ENCODE measurements at regions not wholly inside any gene's neighbourhood (a gene's known extent, or its start where the extent isn't known, plus 50 kb on each side); places are given as distances from the start of the nearest gene placed in this dataset.

DNA sequence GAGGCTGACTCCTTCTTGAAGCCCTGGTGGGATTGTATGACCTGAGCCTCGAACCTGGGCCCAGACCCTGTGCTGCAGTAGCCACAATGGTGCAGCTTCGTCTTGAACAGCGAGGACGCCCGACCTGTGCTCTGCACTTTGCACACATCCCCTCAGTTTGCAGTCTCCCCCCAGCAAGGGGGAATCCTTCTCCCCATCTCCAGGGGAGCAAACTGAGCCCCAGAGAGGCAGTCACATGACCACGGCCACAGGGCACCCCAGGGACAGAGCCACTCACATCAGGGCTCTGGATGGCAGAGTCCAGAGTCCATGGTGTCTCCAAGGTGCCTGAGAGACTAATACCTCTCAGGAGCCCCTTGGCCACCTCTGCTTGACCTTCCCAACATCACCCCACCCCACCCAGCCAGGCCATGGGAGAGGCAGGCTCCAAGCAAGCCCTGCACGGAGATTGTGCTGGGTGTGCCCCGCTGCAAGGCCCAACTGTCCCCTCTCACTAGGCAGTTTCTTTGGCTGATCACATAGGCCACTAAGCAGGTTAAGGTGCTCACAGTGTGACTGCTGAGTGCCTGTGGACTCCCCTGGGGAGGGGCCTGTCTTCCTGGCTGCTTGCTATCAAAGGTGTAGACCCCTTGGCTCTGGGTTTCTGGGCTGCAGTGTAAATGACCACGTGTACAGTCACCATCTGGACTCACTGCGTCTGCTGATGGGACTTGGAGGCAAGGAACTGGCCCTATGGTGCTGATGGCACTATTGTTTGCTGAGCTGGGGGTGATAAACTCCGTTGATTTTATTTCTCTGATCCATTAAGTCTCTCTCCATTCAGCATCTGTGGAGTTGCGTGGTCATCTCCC lies 398.1 kb downstream of the MATN1 start:
- DNase-seq: no peak

DNA sequence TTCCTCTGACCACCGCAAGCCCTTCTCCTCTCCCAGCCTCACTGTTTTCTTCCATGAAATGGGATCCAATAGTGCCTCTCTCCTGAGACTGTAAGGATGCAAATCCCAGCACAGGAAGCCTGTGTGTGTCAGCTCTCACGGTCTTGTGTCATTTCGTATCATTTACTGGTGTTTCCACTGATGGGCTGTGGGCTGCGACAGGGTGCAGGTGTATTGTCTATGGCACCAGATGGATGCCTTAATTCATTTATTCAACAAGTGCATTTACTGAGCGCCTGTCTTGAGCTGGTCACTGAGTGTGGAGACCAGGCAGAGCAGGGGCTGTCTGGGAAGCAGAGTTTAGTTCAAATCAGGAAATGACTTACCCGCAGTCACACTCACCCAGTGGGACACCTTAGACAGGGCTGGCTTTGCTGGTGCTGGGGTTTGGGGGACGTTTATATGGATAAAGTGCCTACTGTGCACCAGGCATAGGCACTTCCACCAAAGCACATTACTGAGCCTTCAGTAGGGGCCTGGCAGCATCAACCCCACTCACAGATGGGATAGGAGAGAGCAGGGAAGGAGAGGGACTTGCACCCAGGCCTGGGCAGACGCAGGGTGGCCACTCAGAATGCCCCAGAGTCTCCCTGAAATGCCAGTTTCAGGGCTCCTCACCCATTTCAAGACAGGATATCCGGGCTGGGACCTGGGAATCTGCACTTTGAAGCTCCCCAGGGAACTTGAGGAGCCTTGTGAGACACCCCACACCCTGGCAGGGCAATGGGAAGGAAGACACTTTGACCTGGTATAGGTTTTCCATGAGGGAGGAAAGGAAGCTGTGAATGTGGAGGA lies 398.9 kb downstream of the MATN1 start:
- no peak for DNase-seq

DNA sequence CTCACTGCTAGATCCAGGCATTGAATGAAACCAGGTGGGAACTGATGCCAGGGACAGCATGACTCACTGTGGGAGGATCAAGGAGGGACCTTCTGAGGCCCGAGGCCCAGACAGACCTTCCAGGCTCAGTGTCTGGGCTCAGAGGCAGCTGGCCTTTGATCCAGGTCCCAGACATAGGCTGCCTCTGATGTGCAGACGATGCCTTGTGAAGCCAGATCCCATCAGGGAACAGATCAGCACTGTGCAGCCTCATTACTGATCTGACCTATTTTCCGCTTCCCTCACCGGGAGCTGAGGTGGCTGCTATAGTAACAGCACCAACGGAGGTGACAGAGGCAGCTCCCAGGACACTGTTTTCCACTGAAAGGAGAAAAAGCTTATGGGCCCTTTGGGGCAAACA lies 399.5 kb downstream of the MATN1 start:
- no peak for DNase-seq

DNA sequence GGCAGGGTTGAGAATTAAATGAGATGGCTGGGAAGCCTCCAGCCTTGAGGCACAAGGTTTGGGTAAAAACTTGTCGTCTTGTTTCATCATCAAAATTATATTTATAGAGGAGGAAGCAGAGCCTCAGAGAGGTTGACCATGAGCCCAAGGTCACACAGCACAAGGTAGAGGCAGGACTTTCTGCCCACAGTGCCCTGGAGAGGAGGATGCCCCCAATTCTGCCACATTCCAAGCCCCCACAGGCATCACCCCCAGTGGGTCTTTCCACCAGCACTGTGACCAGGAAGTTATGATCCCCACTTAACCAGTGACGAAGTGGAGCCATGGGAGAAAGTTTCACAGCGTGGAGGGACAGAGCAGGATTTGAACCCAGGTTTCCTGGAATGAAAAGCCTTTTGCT lies 400.0 kb downstream of the MATN1 start:
- no peak for DNase-seq

DNA sequence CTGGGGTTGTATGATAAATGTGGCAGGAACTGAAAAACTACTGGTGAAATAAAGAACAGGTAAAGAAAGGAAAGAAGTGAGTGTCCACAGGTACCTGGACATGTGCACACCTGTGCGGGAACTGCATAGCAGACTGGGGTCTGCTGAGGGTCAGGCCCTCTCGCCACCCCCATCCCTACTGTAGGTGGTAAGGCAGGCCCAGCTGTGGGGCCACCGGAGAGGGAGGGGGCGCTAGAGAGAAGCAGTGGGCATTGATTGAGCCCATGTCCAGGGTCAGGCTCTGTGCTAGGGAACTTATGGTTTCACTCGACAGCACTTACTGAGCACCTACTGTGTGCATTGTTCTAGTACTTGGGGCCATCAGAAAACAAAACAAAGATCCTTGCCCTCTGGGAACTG lies 400.5 kb downstream of the MATN1 start:
- no peak for DNase-seq

DNA sequence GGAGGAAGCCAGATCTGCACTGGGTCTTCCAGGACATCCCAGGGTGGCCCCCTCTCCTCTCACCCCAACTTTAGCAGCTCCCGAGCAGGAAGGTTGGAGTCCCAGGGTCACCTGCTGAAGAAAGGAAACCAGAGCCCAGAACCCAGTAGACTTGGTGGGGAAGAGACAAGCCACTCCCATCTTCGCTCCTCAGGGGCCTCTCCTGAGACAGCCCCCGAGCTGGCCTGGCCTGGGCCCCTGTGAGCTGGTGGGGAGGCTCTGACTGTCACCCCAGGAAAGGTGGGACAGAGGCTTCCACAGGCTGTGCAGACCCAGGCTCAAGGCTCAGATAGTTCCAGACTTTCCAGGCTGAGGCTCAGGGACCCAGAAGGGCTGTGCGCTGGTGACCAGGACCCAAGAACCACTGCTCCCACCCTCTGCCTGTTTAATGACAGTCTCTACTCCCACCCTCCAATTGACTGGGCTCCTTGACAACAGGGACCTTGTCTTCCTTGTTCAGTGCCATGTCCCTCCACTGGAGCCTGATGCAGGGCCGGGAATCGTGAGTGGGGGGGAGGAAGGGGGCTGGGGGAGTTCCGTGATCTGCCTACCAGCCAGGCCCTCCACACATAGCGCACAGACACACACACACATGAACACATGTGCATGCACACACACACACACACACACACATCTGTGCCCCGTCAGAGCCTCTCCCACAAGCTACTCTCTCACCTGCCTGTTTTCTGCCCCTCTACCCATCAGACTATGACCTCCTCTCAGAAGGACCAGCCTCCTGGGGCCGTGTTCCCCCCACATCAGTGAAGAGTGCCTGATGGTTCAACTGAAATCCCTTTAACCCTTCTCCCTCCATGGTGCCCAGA lies 401.2 kb downstream of the MATN1 start:
- DNase-seq: no peak

DNA sequence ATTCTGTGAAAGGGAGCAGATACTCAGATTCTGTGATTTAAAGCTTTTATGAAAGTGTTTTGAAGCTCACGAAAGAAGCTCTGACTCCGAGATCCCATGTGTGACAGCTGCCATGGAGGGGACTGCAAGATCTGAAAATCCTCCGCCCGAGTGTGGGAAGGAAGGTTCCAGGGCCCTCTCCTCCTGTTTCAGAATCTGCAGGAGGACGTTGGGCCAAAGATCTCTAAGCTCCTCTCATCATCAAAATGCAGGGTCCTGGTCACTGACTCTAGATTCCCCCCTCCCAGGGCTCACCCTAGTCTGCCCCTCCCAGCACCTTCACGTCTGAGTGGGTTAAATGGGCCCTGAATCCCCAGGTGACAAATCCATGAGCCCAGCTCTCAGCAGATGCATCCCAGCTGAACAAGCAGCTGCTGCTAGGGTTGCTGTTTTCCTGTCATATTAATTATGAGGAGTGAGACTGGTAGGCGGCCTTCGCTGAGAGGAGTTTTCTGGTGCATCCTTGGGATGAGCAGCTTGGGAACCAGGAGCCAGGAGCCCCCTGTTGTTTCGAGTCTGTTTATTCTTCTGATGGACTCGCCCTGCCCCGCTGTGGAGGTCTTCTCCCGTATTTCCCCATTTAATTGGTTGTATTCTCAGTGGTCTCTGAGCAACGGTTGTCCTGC lies 402.0 kb downstream of the MATN1 start:
- no peak for DNase-seq

DNA sequence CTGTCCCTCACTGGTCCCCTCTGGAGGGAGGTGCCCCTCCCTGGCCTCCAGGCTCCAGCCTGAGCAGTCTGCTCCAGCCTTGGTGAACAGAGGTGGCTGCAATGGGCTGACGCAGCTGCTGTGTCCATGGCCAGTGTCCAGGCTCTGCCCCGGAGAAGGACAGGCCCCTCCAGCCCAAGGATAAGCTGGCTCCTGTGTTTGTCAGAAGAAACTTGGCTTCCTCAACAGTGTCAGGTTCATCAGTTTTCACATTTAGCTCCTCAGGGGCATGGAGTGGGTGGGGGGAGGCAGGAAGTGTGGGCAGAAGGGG lies 402.8 kb downstream of the MATN1 start:
- DNase-seq: no peak

DNA sequence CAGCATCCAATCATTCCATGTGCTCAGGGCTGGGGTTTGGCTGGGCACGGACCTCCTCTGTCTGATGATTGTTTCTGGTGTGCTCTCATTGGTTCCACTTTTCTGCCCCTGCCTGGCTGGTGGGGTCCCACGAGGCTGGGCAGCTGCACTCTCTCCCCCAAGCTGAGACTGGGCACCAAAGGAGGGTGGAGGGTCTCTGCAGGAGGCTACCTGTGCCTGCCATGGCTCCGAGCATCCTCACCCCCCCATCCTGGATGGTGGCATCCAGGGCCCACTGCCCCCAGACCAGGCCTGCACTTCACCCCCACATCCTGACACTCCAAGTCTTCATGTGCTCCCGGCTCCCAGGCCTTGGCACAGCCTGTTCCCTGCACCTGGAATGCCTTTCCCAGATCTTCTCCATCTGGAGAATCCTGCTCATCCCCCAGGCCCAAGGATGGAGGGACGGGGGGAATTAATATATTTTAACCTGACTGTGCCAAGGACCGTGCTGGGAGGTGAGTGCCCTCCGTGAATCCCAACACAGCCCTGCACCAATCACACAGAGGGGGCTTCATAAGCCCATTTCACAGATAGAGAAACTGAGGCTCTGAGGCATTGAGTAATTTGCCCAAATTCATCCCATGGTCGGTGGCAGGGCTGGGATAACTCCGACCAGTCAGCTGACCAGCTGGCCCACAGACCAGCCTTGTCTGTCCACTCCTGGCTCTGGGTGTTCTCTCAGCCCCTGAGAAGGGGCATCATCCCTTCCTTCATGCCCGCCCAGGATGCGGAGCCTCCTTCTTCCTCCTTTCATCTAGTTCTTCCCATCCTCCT lies 403.4 kb downstream of the MATN1 start:
- DNase-seq: no peak

DNA sequence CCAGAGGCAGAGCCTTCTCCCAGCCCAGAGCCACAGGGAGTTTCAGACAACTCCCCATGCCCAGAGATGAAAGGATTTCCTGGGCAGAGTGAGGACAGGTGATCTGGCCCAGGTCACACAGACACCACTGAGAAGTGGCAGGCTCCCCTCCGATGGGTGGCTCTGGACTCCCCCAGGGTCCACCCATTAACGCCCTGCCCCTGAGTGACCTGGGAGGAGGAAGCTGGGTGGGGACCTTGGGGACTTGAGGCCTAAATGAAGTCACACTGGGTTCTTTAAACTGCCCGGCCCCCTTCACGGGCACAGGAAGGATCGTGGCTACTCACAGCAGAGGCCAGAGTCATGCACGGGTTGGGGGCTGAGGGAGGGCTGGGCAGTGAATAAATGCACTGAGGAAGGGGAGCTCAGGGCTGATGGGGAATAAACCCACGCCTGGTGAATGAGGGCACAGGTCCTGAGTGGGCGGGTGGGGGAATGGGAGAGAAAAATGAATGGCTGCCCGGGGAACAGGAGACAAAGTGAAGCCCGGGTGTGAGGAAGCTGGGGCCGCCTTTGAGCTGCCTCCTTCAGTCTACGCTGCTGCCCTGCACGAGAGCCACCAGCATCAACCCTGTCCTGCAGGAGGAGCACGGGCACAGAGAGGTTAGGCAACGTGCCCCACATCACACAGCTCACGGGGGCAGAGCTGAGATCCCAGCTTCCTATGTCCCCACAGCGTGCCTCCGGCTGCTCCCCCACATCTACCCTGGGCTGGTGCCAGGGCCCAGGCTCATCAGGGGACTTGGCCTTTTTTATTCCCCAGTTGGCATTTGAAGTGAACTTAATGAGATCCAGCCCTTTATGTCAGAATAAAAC lies 404.3 kb downstream of the MATN1 start:
- DNase-seq: no peak

DNA sequence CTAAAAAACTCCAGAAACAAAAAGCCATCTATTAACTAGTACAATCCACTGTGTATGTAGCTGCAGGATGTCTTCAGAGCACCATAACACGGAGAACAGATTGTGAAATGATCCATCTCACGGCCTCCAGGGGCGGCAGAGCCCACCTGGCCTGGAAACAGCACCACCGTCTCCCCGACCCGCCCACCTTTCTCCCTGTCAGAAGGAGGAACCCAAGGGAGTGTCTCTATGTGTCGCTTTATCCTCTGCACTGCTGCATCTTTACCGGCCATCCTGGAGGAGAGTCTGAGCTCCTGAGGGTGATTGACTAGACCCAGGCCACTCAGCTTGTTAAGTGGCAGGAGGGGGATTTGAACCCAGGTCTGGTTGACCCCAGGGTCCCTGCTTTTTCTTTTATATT lies 405.0 kb downstream of the MATN1 start:
- DNase-seq: no peak

DNA sequence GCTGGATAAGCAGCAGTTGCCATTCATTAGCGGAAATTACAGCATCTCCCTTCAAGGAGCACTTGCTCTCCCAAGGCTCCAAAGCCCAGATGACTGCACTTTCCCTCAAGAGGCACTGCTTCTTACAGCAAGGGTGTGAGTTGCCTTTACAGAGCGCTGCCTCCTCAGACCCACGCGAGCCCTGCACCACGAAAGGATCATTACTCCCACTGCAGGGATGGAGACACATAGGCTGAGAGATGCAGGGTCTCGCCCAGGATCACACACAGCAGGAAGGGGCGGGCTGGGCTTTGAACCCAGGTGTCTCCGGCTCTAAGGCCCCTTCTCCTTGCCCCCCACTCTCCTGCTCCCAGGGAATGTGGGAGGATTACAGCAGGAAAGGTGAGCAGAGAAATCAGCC lies 405.5 kb downstream of the MATN1 start:
- DNase-seq: no peak

DNA sequence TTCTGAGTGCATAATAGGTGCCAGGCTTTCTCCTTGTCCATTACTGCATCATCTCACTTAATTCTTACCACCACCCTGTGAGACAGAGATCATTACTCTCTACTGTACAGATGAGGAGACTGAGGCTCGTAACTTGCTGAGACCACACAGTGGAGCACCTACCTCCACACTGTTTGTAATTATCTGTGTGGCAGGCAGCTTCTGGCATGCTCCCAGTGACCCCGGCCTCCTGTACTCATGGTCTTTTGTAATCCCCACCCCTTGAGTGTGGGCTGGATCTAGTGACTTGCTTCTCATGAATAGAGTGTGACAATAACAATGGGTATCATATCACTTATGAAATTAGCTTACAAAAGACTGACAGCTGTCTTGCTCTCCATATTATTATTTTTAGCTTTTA lies 407.3 kb downstream of the MATN1 start:
- no peak for DNase-seq

DNA sequence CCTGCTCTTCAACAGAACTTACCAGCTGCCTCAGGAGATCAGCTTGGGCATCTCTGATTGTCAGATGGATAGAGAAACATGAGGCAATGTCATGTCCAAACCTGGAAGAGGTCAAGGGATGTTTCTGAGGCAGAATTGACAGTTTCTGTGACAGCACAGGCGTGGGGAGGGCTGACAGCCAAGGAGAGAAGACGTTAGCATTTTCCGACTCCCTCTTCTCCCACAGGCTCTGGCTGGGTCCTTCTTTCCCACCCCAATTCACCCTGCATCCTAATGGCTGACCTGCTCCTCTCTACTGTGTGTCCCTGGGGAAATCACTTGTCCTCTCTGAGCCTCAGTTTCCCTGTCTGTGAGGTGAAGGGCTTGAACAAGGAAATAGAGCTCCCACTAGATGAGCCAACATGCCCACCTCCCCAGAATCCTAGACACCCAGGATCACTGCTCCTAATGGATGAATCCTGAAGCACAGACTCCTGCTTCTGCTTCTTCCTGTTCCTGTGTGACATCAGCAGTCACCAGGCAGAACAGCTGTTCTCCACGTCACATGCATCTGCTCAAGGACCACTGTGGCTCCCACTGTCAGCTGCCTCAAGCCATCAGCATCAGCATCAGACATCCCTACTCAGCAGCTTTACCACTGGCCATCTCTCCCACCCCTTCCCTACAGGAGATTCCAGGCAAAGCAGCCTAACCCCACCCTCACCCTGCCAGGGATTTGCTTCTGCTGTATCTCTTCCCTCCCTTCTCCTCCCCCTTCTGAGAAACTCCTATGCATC lies 408.0 kb downstream of the MATN1 start:
- no peak for DNase-seq

DNA sequence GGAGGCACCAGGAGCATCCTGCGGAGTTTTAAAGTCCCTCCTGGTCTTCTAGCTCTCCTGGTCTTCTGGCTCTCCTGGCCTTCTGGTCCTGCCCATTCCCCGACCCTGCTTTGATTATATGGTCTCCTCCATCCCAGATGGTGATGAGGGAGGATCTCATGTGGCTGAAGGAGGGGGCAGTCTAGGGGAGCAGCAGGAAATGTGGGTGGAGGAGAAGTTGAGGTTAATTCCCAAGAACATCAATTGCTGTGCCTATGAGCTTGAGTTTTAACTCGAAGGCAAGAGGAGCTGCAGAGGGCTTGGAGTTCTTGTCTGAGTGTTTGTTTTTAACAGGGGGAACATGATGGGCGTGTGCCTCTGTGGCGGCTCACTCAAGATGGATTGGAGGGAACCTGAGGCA lies 408.8 kb downstream of the MATN1 start:
- DNase-seq: no peak

DNA sequence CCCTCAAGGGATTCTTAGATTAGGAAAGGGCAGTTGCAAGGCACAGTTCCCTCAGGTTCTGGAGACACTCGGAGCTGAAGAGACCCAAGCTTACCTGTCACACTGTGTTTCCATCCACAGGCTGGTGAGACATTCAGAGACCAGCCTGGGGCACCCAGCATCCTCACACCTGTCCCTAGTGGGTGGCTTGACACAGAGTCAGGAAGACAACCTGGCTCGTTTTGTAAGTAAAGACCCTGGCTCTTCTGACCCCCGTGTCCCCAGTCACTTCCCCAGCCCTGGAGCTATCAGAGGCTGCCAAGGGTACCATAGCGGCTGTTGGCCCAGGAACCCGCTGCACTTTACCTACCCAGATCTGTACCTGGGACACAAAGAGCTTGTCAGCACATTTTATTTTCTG lies 409.8 kb downstream of the MATN1 start:
- no peak for DNase-seq

DNA sequence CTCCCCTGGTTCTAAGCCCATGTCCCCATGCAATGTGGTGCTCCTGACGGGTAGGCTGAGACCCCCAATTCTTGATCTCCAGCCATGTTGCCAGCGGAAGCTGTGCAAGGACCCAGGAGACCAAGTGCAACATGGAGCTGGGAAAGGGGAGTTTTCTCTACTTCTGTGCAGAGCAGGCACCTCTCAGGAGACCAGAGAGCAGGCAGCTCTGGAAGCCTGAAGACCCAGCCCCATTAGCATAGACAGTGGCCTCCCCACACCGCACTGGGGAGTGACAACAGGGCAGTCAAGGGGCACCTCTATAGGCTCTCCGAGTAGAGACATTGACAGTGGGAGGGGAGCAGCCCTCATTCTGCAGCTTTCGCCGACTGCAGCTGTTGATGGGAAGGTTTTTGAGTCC lies 410.2 kb downstream of the MATN1 start:
- no peak for DNase-seq

DNA sequence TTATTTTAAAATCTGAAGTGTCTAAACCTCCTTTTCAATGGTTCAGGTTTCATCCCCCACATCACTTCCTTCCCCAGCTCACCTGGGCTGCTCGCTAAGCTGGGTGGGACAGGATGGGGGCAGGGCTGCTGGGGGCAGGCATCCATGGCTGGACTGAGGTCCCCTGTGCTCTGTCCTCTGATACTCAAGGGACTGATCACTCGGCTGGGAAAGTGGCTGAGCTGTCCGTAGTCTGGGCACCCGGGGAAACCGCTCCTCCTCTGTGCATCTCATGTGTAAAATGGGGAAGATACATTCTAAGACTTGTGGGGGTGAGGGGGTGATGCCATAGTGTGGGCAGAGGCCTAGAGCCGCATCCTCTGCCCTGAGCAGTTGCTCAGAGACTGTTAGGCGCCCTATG lies 411.2 kb downstream of the MATN1 start:
- DNase-seq: no peak

DNA sequence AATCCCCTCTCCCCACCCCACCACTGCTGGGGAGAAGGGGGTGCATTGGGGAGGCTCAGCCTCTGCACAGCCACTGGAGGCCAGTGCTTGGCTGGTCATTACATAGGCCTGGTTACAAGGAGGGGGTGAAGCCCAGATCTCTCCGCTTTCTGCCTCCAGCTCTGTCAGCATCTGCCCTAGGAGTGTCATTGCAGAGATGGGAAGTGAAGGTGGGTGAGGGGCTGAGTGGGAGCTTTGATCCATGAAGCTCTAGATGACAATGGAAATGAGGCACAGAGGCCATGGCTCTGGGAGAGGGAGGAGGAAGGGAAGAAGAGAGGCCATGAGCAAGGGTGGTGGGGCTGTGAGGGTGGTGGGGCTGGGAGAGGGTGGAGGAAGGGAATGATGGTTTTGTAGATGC lies 411.6 kb downstream of the MATN1 start:
- no peak for DNase-seq

Measured in CD4-positive, alpha-beta T cell treated with Interleukin-1 beta for 1 hour (primary cell).